Brain microvascular endothelial cell (primary cell): ENCODE measurements at regions not wholly inside any gene's neighbourhood (a gene's known extent, or its start where the extent isn't known, plus 50 kb on each side); places are given as distances from the start of the nearest gene placed in this dataset.

Experiments
- DNase-seq: peaks from one replicate; pipeline ENCODE4 v3.0.0-alpha.2; 2020
- H3K27ac ChIP-seq: fragments of 250-450 bp; sonication (Bioruptor Pico); 2 replicates; pipeline ENCODE4 v1.5.1; 2020; ENCODE audit warnings: mild to moderate bottlenecking, moderate library complexity
- H3K27me3 ChIP-seq: fragments of 250-450 bp; sonication (Bioruptor Pico); replicated peaks from 2 replicates; pipeline ENCODE4 v1.5.1; 2020; ENCODE audit warnings: mild to moderate bottlenecking
- H3K36me3 ChIP-seq: fragments of 250-450 bp; sonication (Bioruptor Pico); replicated peaks from 2 replicates; pipeline ENCODE4 v1.5.1; 2020; ENCODE audit warnings: mild to moderate bottlenecking
- H3K4me3 ChIP-seq: 2 replicates; pipeline ENCODE4 v1.5.1; 2011; ENCODE audit warnings: low read depth, mild to moderate bottlenecking, control low read depth, low read length, moderate library complexity
- in situ Hi-C: cut with HindIII; loops from 2 replicates; pipeline ENCODE4 v1.10.0; 2017; ENCODE audit warnings: low sequenced_read_pairs, low pct_ligation_motif_present
- TF ChIP-seq, protein P1 (sequence below): IDR thresholded peaks from 2 replicates; pipeline ENCODE4 v1.5.1; 2011; ENCODE audit warnings: low read depth, mild to moderate bottlenecking, moderate library complexity, low read length, control low read depth, inconsistent platforms; ENCODE audit errors: missing control alignments

GRCh38 chr11:116452461-116452860 is 320.3 kb downstream of the BUD13 start:
- no peaks in the 10 kb centered on the region for H3K27me3 ChIP-seq
- in situ Hi-C loops: no loop called here
- H3K36me3 ChIP-seq: no peaks in the 10 kb centered on the region
- no peak overlapping the region for H3K4me3 ChIP-seq
- H3K27ac ChIP-seq: no peak overlapping the region
- DNase-seq: no peak
- TF ChIP-seq, protein P1, sequence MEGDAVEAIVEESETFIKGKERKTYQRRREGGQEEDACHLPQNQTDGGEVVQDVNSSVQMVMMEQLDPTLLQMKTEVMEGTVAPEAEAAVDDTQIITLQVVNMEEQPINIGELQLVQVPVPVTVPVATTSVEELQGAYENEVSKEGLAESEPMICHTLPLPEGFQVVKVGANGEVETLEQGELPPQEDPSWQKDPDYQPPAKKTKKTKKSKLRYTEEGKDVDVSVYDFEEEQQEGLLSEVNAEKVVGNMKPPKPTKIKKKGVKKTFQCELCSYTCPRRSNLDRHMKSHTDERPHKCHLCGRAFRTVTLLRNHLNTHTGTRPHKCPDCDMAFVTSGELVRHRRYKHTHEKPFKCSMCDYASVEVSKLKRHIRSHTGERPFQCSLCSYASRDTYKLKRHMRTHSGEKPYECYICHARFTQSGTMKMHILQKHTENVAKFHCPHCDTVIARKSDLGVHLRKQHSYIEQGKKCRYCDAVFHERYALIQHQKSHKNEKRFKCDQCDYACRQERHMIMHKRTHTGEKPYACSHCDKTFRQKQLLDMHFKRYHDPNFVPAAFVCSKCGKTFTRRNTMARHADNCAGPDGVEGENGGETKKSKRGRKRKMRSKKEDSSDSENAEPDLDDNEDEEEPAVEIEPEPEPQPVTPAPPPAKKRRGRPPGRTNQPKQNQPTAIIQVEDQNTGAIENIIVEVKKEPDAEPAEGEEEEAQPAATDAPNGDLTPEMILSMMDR: no peak

DNA sequence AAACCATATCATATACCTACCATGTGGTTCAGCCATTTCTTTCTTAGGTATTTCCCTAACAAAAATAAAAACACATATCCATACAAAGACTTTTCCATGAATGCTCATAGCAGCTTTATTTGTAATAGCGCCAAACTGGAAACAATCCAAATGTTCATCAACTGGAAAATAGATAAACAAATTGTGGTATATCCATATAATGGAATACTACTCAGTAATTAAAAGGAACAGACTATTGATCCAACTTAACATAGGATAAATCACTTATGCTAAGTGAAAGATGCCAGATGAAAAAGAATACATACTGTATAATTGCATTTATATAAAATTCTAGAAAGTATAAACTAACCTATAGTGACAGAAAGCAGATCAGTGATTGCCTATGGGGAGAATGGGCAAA is 323.3 kb downstream of the BUD13 start:
- in situ Hi-C loops: no loop called here
- H3K4me3 ChIP-seq: no peak overlapping the region
- TF ChIP-seq, protein P1: no peak
- no peaks in the 10 kb centered on the region for H3K27me3 ChIP-seq
- DNase-seq: no peak
- H3K36me3 ChIP-seq: no peaks in the 10 kb centered on the region
- no peak overlapping the region for H3K27ac ChIP-seq

GRCh38 chr11:116446048-116446941 is 326.5 kb downstream of the BUD13 start:
- no peak for DNase-seq
- in situ Hi-C loops: no loop called here

DNA sequence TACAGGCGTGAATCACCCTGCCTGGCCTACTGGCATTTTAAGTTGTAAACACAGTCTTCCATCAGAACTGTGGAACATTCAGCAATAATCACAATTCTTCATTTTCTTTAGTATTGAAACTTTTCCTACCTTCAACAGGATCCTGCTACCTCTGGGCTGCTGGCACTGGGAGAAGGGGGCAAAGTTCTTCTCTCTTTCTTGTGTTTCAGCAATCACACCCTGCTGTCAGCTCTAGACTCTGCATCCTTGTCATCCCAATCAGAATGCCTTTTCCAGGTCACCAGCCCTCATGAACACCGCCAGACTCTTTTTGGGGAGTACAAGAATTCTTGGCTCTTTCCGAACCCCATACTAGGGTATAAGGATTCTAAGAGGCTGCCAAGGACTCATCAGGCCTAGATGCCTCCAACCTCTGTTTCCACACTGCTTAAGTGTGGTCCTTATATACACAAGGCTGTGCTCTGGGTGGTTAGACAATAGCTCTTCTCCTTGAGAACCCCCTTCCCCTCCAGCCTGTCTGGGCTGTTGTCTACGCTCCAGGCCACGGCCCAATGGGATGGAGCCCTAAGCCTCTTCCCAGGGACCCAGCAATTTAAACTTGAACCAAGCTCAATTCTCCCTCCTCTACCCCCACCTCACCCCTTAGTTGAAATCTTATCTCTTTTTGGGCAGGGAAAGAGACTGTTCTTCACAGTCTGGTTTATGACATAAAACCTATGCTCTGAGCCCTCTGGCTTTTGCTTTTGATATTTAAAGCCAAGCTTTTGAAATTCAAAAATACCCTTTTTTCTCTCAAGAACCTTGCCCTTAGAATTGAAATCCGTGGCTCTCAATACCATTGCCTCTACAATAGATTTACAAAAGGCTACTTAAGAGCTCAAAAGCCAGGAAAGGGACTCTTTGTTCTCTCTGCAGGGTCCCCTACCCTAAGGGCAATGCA is 327.4 kb downstream of the BUD13 start:
- TF ChIP-seq, protein P1: no peak
- Histone ChIP-seq H3K36me3 (no peaks in the 10 kb centered on the region), H3K27me3 (no peaks in the 10 kb centered on the region), H3K27ac (no peak overlapping the region), H3K4me3 (no peak overlapping the region)
- DNase-seq: no peak
- in situ Hi-C loops: no loop called here

More at GRCh38 chr11:116446048-116446941, 326.5 kb downstream of the BUD13 start:
- Histone ChIP-seq H3K27ac (no peak overlapping the region), H3K4me3 (no peak overlapping the region), H3K36me3 (no peaks in the 10 kb centered on the region), H3K27me3 (no peaks in the 10 kb centered on the region)
- TF ChIP-seq, protein P1: no peak

- Histone ChIP-seq H3K27me3 (no peaks in the 10 kb centered on the region), H3K27ac (no peak overlapping the region), H3K4me3 (no peak overlapping the region), H3K36me3 (no peaks in the 10 kb centered on the region)
- TF ChIP-seq, protein P1: no peak
- in situ Hi-C loops: no loop called here
- no peak for DNase-seq
Observed at GRCh38 chr11:116442238-116442752, 330.5 kb downstream of the BUD13 start.
